OCI-LY7 (cell line): ENCODE measurements at regions not wholly inside any gene's neighbourhood (a gene's known extent, or its start where the extent isn't known, plus 50 kb on each side); places are given as distances from the start of the nearest gene placed in this dataset.

Experiments
- EZH2phosphoT487 ChIP-seq: fragments of 200-600 bp; sonication (generic); IDR thresholded peaks from 2 replicates; pipeline ENCODE4 v1.6.1; 2018; ENCODE audit warnings: low read depth, borderline replicate concordance, mild to moderate bottlenecking, mixed run types, antibody characterized with exemption, low read length, moderate library complexity, mixed read lengths
- TF ChIP-seq, protein P1 (sequence below): fragments of 200-600 bp; sonication (generic); conservative IDR thresholded peaks from 2 replicates; pipeline ENCODE4 v1.5.1; 2014; ENCODE audit warnings: mild to moderate bottlenecking, antibody characterized with exemption, low read length, moderate library complexity, mixed read lengths

DNA sequence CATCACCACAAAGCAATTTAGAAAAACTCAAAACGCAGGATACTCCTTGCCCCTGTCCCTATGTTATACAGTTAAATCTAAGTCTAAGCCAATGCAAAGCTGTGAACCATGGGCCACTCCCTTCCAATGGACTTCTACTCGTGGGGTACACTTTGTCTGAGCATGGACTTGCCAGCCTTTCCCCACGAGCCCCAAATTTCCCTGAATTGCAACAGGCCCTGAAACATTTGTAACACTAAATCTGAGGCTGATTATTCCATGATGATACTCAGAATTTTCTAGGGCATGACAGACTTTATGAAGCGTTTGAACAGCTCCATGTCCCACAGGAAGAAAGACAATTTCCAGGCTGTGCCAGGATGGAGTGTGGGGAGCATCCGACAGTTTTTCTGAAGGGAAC, 189.6 kb downstream of the TXNL1 start:
- TF ChIP-seq, protein P1, sequence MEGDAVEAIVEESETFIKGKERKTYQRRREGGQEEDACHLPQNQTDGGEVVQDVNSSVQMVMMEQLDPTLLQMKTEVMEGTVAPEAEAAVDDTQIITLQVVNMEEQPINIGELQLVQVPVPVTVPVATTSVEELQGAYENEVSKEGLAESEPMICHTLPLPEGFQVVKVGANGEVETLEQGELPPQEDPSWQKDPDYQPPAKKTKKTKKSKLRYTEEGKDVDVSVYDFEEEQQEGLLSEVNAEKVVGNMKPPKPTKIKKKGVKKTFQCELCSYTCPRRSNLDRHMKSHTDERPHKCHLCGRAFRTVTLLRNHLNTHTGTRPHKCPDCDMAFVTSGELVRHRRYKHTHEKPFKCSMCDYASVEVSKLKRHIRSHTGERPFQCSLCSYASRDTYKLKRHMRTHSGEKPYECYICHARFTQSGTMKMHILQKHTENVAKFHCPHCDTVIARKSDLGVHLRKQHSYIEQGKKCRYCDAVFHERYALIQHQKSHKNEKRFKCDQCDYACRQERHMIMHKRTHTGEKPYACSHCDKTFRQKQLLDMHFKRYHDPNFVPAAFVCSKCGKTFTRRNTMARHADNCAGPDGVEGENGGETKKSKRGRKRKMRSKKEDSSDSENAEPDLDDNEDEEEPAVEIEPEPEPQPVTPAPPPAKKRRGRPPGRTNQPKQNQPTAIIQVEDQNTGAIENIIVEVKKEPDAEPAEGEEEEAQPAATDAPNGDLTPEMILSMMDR, result no peak
- TF ChIP-seq EZH2phosphoT487, result no peak
